GM19438 (cell line): ENCODE measurements at regions not wholly inside any gene's neighbourhood (a gene's known extent, or its start where the extent isn't known, plus 50 kb on each side); places are given as distances from the start of the nearest gene placed in this dataset.
"Not testable (repeated sequence)": the region's sequence is repeated elsewhere in the genome, so short reads cannot be mapped to it uniquely, and the experiment has no call there.

ENCODE experiments used
- ATAC-seq: cut with Tn5 transposase; IDR thresholded peaks from one replicate; pipeline ENCODE4 v1.9.1; 2021; ENCODE audit warnings: low read depth; ENCODE audit not compliant: unreplicated experiment

DNA sequence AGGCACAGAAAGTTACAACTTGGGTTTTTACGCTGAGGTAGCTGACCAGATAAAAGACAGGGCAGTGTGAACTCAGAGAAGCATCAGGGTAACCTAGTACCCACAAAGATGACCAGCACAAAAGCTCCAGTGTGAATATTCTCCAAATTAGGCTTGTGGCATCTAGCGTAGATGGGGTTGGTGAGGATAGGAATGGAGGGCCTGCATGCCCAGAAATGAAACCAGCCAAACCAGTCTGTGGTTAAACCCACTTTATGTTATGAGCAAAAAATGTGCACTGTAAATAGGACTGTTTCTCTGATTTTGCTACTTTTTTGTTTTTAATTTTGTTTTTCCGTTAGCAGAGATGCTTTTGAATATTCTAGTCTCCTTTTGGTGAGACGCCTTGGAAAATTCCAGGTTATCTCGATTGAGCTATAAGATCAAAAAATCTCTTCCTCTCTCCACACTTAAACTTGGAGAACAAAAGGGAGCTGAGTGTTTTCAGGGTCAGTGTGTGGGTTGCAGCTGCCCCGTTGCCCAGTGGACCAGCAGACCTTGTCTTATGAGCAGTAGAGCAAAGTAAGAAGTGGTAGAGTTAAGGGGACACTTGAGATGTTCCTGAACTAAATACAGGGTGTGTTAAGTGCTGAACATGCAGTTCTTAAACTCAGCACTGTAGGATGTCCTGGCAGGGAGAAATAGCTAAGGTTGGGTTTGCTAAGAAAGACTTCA, 132.9 kb downstream of the C3orf38 start:
- ATAC-seq = no peak

DNA sequence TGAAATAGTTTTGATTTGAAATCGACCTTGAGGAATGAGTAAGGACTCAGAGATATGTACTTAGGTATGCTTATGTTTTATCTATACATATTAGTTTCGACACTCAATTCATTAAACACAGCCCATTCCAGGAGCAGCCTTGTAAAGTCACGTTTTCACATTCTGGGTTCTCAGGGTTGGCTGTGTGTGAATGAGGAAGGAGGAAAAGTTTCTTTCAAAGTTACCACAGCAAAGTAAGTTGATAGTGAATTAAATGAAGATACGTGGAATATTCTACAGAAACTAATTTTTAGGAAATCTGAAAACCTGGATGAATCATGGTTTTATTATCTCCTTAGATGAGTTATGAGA, 133.5 kb downstream of the C3orf38 start:
- ATAC-seq = no peak

DNA sequence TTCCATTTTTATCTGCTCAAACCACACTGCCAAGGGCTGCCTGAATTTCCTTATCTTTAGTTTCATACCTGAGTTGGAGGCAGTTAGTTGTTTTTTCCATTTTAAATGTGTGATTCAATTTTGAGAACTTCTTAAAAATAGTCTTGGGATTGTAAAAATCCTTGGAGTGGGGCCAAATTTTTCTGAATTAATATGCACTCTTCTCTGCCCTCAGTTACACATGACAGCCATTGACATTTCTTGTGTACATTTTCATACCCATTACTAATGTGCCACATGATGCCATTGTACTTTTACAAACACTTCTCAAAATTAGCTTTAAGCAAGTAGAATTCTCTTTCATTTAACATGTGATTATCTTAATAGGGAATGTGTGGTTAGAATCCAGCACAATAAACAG, 141.7 kb downstream of the C3orf38 start:
- ATAC-seq = no peak

DNA sequence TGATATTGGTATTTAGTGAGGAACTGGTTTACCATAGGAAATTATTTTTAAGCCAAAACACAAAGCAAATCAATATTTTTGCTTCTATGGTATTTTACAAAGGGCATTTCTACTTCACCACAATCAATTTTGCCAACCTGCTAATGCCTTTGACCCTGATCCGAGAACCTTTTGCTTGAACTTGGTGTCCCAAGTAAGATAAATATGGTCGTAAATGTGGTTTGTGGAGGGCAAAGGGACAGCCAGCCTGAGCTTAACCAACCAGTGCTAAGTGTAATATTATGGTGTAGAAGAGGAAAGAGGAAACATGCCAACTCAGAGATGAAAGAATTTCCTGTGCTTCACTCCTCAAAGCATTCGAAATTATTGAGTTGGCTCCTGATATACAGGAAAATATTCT, 148.4 kb downstream of the C3orf38 start:
- no peak for ATAC-seq

DNA sequence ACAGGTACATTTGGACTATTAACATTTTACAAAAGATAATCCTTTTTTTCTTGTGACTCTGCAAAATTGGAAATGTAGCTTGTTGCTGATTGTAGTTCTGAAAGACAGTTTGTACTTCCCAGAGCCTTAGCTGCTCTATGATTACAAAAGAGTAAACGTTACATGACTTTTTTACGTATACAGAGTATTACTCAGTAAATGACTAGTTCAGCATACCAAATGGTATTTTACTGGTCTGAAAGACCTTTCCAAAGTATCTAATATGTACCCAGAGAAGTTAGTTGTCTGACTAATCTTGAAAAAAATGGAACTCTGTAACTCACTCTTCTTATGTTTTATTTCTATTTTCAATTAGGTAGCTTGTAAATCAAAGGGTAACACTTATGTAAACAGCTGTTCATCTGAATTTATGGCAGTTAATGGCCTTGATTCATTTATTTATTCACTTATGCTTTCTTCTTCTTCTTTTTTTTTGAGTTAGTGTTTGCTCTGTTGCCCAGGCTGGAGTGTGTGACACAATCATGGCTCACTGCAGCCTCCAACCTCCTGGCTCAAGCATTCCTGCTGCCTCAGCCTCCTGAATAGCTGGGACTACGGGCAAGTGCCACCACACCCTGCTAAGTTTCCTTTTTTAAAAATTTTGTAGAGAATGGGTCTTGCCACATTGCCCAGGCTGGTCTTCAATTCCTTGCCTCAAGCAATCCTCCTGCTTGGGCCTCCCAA, 151.7 kb downstream of the C3orf38 start:
- no peak for ATAC-seq

GRCh38 chr3:88301996-88302393, 152.2 kb downstream of the C3orf38 start:
- ATAC-seq = no peak

GRCh38 chr3:88303331-88303904, 153.7 kb downstream of the C3orf38 start:
- not testable (repeated sequence) for ATAC-seq

GRCh38 chr3:88307666-88308065, 157.9 kb downstream of the C3orf38 start:
- ATAC-seq = no peak

GRCh38 chr3:88311826-88312225, 162.1 kb downstream of the C3orf38 start:
- ATAC-seq = peak; percentile 56

DNA sequence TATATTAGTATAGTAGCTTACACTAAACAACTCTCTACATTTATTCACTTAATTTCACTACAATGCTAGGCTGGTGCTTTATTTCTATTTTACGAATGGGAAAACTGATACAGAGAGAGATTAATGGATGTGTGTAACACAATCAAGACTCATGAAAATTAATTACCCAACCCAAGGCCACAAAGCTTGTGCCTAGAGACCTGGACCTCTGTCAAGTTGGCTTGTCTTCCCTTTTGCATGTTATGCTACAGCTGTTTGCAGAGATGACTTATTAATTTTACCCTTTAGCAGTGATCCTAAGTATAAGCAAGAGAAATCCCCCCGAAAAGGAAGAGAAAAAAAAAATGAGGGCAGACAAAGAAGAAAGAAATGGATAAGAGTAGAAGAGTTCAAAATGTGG, 162.5 kb downstream of the C3orf38 start:
- no peak for ATAC-seq

DNA sequence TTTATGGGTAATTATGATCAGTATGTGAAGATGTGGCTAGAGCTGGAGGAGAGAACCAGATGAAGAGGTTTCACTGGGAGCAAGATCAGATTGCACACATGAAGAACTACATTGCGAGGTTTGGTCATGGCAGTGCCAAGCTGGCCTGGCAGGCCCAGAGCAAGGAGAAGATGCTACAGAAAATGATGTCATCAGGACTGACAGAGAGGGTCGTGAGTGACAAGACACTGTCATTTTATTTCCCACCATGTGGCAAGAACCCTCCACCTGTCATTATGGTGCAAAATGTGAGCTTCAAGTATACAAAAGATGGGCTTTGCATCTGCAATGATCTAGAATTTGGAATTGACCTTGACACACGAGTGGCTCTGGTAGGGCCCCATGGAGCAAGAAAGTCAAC, 168.3 kb downstream of the C3orf38 start:
- no peak for ATAC-seq

GRCh38 chr3:88321363-88322050, 171.7 kb downstream of the C3orf38 start:
- no peak for ATAC-seq

DNA sequence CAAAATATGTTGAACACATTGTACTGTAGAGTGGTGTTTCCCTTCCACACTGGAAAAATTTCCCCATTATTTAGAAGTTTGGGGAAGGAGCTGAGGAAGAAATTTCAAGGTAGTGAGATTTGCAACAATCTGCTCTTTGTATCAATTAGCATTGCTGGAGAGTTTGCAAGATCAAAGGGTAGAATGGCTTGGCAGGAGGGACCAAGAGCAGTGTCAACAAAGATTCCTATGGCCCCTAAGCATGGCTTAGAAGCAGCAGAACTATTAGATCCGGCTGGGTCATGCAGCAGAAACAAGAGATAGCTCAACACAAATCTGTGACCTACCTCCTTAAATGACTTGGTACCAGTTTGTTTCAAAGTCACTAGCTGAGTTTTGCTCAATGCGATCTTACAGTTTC, 175.0 kb downstream of the C3orf38 start:
- no peak for ATAC-seq

DNA sequence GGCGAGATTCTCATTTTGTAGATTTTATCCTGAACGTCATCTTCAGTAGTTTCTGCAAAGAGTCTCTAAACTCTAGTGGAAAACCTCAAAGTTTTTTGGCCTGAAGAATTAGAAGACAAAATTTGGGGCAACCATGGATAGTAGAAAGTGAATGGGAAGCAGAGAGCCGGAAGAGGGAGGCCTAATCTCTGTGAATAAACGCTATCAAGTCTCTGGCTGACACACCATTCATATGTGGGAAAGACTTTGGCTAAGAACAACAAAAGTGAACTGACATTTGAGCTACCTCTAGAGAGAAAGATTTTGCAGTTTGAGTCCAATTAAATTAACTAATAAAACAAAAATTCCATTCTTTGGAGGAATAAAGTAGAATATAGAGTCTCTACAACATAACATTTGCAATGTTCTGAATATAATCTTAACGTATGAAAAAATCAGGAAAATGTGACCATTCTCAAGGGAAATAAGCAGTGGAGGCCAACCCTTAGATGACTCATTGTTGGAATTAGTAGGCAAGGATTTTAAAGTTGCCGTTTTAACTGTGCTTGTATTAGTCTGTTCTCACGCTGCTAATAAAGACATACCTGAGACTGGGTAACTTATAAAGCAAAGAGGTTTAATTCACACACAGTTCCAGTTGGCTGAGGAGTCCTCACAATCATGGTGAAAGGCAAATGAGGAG, 184.6 kb downstream of the C3orf38 start:
- ATAC-seq = no peak

DNA sequence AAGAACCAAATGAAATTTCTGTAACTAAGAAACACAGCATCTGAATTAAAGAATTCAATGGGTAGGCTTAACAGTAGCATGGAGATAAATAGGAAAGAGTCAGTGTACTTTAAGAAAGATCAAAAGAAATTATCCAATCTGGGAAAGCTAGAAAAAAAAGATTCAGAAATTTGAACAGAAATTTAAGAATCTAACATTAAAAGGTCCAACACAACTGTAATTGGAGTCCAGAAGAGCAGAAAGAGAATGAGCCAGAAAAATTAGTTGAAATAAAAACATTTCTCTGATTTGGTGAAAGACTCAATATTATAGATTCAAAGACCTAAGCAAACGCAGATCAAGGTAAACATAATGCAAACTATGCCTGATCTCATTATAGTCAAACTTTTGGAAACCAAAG, 187.1 kb downstream of the C3orf38 start:
- ATAC-seq = no peak

DNA sequence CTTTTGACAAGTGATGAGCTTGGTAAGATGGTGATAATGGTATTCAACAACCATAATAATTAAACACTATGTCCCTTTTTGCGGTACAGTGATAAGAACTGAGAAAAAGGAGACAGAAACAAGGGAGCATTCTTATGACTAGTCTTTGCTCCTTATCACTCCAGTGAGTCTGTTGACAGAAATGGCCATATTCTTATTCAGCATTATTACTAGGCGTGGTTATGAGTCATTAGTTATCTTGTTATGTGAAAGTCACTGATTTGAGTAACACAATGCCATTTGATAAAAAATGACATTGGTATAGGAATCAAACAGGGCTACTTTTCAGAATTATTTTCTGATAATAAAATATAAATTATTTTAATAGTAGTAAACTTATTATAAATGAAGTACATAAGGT, 193.5 kb downstream of the C3orf38 start:
- no peak for ATAC-seq

GRCh38 chr3:88346643-88347042, 196.9 kb downstream of the C3orf38 start:
- ATAC-seq = no peak

- no peak for ATAC-seq
Observed at GRCh38 chr3:88362428-88362827, 212.7 kb downstream of the C3orf38 start.

DNA sequence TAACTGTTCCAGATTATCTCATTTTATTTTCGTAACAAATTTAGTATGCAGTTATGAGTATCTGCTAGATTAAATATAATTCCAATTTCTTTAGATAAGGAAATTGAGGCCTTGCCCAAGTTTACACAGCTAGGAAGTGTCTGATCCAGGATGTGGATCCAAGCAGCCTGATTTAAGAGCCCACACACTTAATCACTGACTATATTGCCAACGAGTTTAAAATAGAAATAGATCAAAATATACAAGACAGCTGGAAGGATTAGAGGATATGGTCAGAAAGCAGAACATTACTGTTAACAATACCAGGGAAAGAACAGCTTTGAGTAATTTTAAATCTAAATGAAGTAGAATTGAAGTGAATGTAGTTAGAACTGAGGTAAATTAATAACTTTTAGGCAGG, 215.2 kb downstream of the C3orf38 start:
- ATAC-seq = no peak

DNA sequence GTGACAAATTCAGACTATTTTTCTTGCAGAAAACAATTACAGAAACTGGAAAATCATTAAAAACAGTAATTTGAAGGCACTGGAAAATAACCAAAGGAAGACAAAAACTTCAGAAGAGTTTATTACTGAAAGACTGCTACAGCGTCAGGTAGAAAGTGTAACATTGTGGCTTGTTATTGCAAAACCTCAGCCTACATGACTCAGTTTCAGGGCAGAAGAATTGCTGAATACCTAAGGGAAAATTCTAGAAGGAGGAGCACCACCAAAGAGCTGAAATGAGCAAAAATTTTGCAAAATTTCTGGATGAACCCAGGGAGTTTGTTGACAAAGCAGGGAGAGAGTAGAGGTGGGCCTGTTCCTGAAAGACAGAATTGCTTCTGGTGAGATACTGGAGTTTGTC, 219.6 kb downstream of the C3orf38 start:
- no peak for ATAC-seq

GRCh38 chr3:88369767-88370166, 220.0 kb downstream of the C3orf38 start:
- no peak for ATAC-seq
